ENCODE measurements at regions not wholly inside any gene's neighbourhood (a gene's known extent, or its start where the extent isn't known, plus 50 kb on each side); places are given as distances from the start of the nearest gene placed in this dataset.

DNA sequence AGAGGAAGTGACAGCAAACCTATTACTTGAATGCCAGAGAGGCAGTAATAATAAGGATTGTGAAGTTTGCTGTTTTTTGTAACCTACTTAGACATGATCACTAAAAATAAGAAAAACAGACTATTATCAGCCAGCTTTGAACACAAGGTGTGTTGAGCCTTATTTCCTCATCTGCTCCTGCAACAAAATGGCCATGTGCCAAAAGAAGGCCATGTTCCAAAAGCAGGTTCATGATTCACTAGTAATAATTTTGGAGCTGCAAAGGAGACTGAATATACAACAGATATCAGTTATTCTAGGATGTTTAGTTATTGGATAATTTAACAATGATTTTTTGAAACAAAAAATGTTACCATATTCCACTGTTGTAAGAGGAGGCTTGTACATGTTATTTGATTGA lies 578.7 kb downstream of the SQOR start:
- H3K27ac ChIP-seq (ENCODE audit: low read depth, low read length), result no peak overlapping the region
- ChIA-PET POLR2A (no interaction called here), CTCF (no interaction called here)
- H3K27me3 Mint-ChIP-seq, result peaks cover 0 to 3% of the 10 kb centered on the region in 2 donors
- no peak overlapping the region for H3K4me3 ChIP-seq (ENCODE audit: low read length)
- H3K9me3 ChIP-seq (ENCODE audit: low read length), result no peaks in the 10 kb centered on the region
- H3K4me3 Mint-ChIP-seq, result no peak overlapping the region
- no peaks in the 10 kb centered on the region for H3K4me1 ChIP-seq (ENCODE audit: insufficient read depth, low read length)
- H3K27ac Mint-ChIP-seq, result no peak overlapping the region
- no peaks in the 10 kb centered on the region for H3K27me3 ChIP-seq (ENCODE audit: insufficient read depth, low read length, poor library complexity, severe bottlenecking)
- no peak for DNase-seq
- peaks cover 4 to 8% (median 6%) of the 10 kb centered on the region in 5 donors for H3K9me3 Mint-ChIP-seq
- H3K36me3 ChIP-seq (ENCODE audit: insufficient read depth, low read length), result no peaks in the 10 kb centered on the region
- peaks cover 0 to 1% (median 0%) of the 10 kb centered on the region in 3 donors for H3K36me3 Mint-ChIP-seq
- H3K4me1 Mint-ChIP-seq, result no peaks in the 10 kb centered on the region

GRCh38 chr15:46222826-46223225 lies 588.0 kb downstream of the SQOR start:
- no peaks in the 10 kb centered on the region for H3K27me3 ChIP-seq (ENCODE audit: insufficient read depth, low read length, poor library complexity, severe bottlenecking)
- Mint-ChIP-seq H3K27me3 (no peaks in the 10 kb centered on the region), H3K9me3 (peaks cover 0 to 8% (median 4%) of the 10 kb centered on the region in 5 donors), H3K36me3 (no peaks in the 10 kb centered on the region), H3K4me3 (no peak overlapping the region), H3K4me1 (no peaks in the 10 kb centered on the region), H3K27ac (no peak overlapping the region)
- H3K36me3 ChIP-seq (ENCODE audit: insufficient read depth, low read length), result no peaks in the 10 kb centered on the region
- no peak overlapping the region for H3K27ac ChIP-seq (ENCODE audit: low read depth, low read length)
- ChIA-PET POLR2A (no interaction called here), CTCF (no interaction called here)
- no peaks in the 10 kb centered on the region for H3K9me3 ChIP-seq (ENCODE audit: low read length)
- H3K4me3 ChIP-seq (ENCODE audit: low read length), result no peak overlapping the region
- DNase-seq, result no peak
- no peaks in the 10 kb centered on the region for H3K4me1 ChIP-seq (ENCODE audit: insufficient read depth, low read length)

GRCh38 chr15:46229263-46229662 lies 594.4 kb downstream of the SQOR start:
- H3K27me3 Mint-ChIP-seq, result no peaks in the 10 kb centered on the region
- no peaks in the 10 kb centered on the region for H3K4me1 ChIP-seq (ENCODE audit: insufficient read depth, low read length)
- no peak overlapping the region for H3K27ac Mint-ChIP-seq
- peaks cover 0 to 4% (median 4%) of the 10 kb centered on the region in 5 donors for H3K9me3 Mint-ChIP-seq
- DNase-seq, result no peak
- H3K36me3 ChIP-seq (ENCODE audit: insufficient read depth, low read length), result no peaks in the 10 kb centered on the region
- H3K4me3 ChIP-seq (ENCODE audit: low read length), result no peak overlapping the region
- POLR2A ChIA-PET, result no interaction called here
- no peaks in the 10 kb centered on the region for H3K4me1 Mint-ChIP-seq
- no peaks in the 10 kb centered on the region for H3K9me3 ChIP-seq (ENCODE audit: low read length)
- CTCF ChIA-PET, result no interaction called here
- H3K36me3 Mint-ChIP-seq, result no peaks in the 10 kb centered on the region
- no peak overlapping the region for H3K27ac ChIP-seq (ENCODE audit: low read depth, low read length)
- no peak overlapping the region for H3K4me3 Mint-ChIP-seq
- no peaks in the 10 kb centered on the region for H3K27me3 ChIP-seq (ENCODE audit: insufficient read depth, low read length, poor library complexity, severe bottlenecking)

GRCh38 chr15:46231786-46232185 lies 597.0 kb downstream of the SQOR start:
- Mint-ChIP-seq H3K36me3 (no peaks in the 10 kb centered on the region), H3K27ac (no peak overlapping the region)
- H3K27ac ChIP-seq (ENCODE audit: low read depth, low read length), result no peak overlapping the region

DNA sequence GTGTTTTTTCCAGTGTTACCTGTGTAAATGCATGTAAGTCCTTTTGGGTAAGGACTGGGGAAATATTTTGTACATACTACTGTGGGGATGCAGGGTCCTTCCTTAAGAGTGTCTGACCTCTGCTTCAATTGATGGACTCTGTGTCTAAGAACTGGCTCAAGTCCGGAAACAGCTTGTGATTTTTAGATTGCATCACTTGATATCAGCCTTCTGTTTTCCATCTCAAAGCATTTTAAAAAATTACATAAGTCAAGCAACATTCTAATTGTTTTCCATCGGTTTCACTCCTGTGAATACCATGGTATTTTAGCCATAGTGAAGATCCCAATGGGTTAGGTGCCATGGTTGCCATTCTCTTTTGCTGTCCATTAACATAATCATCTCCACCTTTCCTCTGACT lies 597.6 kb downstream of the SQOR start:
- Histone ChIP-seq H3K4me3 (ENCODE audit: low read length) (no peak overlapping the region), H3K36me3 (ENCODE audit: insufficient read depth, low read length) (no peaks in the 10 kb centered on the region)
- no peak overlapping the region for H3K27ac Mint-ChIP-seq

More at GRCh38 chr15:46231786-46232185, 597.0 kb downstream of the SQOR start:
- no peaks in the 10 kb centered on the region for H3K9me3 ChIP-seq (ENCODE audit: low read length)
- ChIA-PET CTCF (no interaction called here), POLR2A (no interaction called here)
- H3K4me3 Mint-ChIP-seq, result no peak overlapping the region
- no peaks in the 10 kb centered on the region for H3K4me1 ChIP-seq (ENCODE audit: insufficient read depth, low read length)
- H3K9me3 Mint-ChIP-seq, result peaks cover 0 to 14% (median 4%) of the 10 kb centered on the region in 5 donors
- H3K36me3 ChIP-seq (ENCODE audit: insufficient read depth, low read length), result no peaks in the 10 kb centered on the region
- no peaks in the 10 kb centered on the region for H3K27me3 ChIP-seq (ENCODE audit: insufficient read depth, low read length, poor library complexity, severe bottlenecking)
- no peak for DNase-seq
- no peak overlapping the region for H3K4me3 ChIP-seq (ENCODE audit: low read length)
- no peaks in the 10 kb centered on the region for H3K4me1 Mint-ChIP-seq
- no peaks in the 10 kb centered on the region for H3K27me3 Mint-ChIP-seq

DNA sequence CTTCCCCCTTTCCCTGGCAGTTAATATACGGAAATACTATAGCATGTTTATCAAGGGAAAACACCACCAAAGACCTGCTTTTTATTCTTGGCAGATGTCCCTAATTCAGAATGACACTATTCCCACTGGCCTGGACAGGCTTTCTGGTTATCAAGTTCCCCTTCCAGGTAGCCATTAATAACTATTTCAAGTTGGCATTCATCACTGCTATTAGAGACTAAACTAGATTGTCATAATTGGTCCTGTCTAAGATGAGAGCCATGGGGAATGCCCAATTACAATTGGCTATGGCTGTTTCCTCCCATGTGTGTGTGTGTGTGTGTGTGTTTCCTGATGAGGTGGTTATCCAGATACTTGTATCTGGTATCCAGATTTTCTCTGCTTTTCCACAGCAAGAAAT lies 608.1 kb downstream of the SQOR start:
- Histone ChIP-seq H3K4me1 (ENCODE audit: insufficient read depth, low read length) (no peaks in the 10 kb centered on the region), H3K27me3 (ENCODE audit: insufficient read depth, low read length, poor library complexity, severe bottlenecking) (no peaks in the 10 kb centered on the region), H3K27ac (ENCODE audit: low read depth, low read length) (no peak overlapping the region), H3K4me3 (ENCODE audit: low read length) (no peak overlapping the region), H3K9me3 (ENCODE audit: low read length) (no peaks in the 10 kb centered on the region), H3K36me3 (ENCODE audit: insufficient read depth, low read length) (no peaks in the 10 kb centered on the region)
- Mint-ChIP-seq H3K9me3 (peaks cover 0 to 11% (median 2%) of the 10 kb centered on the region in 5 donors), H3K4me3 (no peak overlapping the region), H3K4me1 (no peaks in the 10 kb centered on the region), H3K27ac (no peak overlapping the region), H3K27me3 (peaks cover 0 to 2% of the 10 kb centered on the region in 2 donors), H3K36me3 (no peaks in the 10 kb centered on the region)
- DNase-seq, result no peak
- CTCF ChIA-PET, result no interaction called here
- POLR2A ChIA-PET, result no interaction called here

More for the DNA sequence above, 597.6 kb downstream of the SQOR start:
- POLR2A ChIA-PET, result no interaction called here
- H3K36me3 Mint-ChIP-seq, result no peaks in the 10 kb centered on the region
- no peak for DNase-seq
- H3K27me3 Mint-ChIP-seq, result no peaks in the 10 kb centered on the region
- H3K9me3 Mint-ChIP-seq, result peaks cover 0 to 19% (median 4%) of the 10 kb centered on the region in 5 donors
- Histone ChIP-seq H3K27me3 (ENCODE audit: insufficient read depth, low read length, poor library complexity, severe bottlenecking) (no peaks in the 10 kb centered on the region), H3K4me1 (ENCODE audit: insufficient read depth, low read length) (no peaks in the 10 kb centered on the region), H3K9me3 (ENCODE audit: low read length) (no peaks in the 10 kb centered on the region), H3K27ac (ENCODE audit: low read depth, low read length) (no peak overlapping the region)
- CTCF ChIA-PET, result no interaction called here
- H3K4me1 Mint-ChIP-seq, result no peaks in the 10 kb centered on the region
- no peak overlapping the region for H3K4me3 Mint-ChIP-seq

- Histone ChIP-seq H3K27ac (ENCODE audit: low read depth, low read length) (no peak overlapping the region), H3K9me3 (ENCODE audit: low read length) (no peaks in the 10 kb centered on the region), H3K36me3 (ENCODE audit: insufficient read depth, low read length) (no peaks in the 10 kb centered on the region), H3K4me3 (ENCODE audit: low read length) (no peak overlapping the region), H3K4me1 (ENCODE audit: insufficient read depth, low read length) (no peaks in the 10 kb centered on the region), H3K27me3 (ENCODE audit: insufficient read depth, low read length, poor library complexity, severe bottlenecking) (no peaks in the 10 kb centered on the region)
- Mint-ChIP-seq H3K36me3 (no peaks in the 10 kb centered on the region), H3K4me3 (no peak overlapping the region), H3K9me3 (peaks cover 0 to 10% (median 0%) of the 10 kb centered on the region in 5 donors), H3K27ac (no peak overlapping the region), H3K27me3 (peaks cover 0 to 1% of the 10 kb centered on the region in 2 donors), H3K4me1 (no peaks in the 10 kb centered on the region)
- CTCF ChIA-PET, result no interaction called here
- POLR2A ChIA-PET, result no interaction called here
- DNase-seq, result no peak
Observed at GRCh38 chr15:46251903-46252302, 617.1 kb downstream of the SQOR start.

DNA sequence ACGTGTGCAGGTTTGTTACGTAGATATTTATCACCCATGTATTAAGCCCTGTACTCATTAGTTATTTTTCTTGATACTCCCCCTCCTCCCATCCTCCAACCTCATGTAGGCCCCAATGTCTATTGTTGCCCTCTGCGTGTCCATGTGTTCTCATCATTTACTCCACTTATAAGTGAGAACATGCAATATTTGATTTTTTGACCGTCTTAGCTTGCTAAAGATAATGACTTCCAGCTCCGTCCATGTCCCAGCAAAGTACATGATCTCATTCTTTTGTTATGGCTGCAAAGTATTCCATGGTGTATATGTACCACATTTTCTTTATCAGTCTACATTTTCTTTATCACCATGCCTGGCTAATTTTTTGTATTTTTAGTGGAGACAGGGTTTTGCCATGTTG lies 623.2 kb downstream of the SQOR start:
- no peaks in the 10 kb centered on the region for H3K36me3 Mint-ChIP-seq
- H3K9me3 Mint-ChIP-seq, result peaks cover 4 to 15% (median 11%) of the 10 kb centered on the region in 5 donors

DNA sequence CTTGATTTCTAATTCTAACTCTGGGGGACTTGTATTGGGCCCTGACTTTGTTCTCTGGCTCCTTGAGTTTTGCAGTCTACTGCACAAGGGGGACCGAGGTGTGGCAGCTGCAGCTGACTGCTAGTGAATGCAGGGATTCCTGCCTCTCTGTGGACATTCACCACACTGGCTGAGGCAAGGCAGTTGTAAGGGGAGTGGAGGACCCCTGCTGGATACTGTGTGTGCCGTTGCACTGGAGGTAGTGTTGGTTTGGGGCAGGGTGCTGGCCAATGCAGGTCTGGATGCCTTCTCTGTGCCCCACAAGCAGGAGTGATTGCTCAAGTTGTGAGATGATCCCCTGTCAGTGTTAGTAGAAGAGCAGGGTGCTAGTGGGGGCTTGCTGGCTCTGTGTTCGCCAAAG lies 626.1 kb downstream of the SQOR start:
- Histone ChIP-seq H3K27me3 (ENCODE audit: insufficient read depth, low read length, poor library complexity, severe bottlenecking) (no peaks in the 10 kb centered on the region), H3K27ac (ENCODE audit: low read depth, low read length) (no peak overlapping the region), H3K36me3 (ENCODE audit: insufficient read depth, low read length) (no peaks in the 10 kb centered on the region), H3K4me1 (ENCODE audit: insufficient read depth, low read length) (no peaks in the 10 kb centered on the region), H3K4me3 (ENCODE audit: low read length) (no peak overlapping the region), H3K9me3 (ENCODE audit: low read length) (no peaks in the 10 kb centered on the region)
- Mint-ChIP-seq H3K36me3 (no peaks in the 10 kb centered on the region), H3K27me3 (no peaks in the 10 kb centered on the region), H3K27ac (no peak overlapping the region), H3K4me1 (no peaks in the 10 kb centered on the region), H3K9me3 (peaks cover 4 to 21% (median 12%) of the 10 kb centered on the region in 5 donors), H3K4me3 (no peak overlapping the region)
- DNase-seq, result no peak
- CTCF ChIA-PET, result interaction anchor here (0.9 kb wide), 1 partner anchor 51 kb away, joined by 4 read pairs; no protein-coding TSS in a partner anchor
- POLR2A ChIA-PET, result no interaction called here

More for the DNA sequence above, 623.2 kb downstream of the SQOR start:
- Mint-ChIP-seq H3K27ac (no peak overlapping the region), H3K4me3 (no peak overlapping the region), H3K4me1 (no peaks in the 10 kb centered on the region), H3K27me3 (no peaks in the 10 kb centered on the region)
- Histone ChIP-seq H3K9me3 (ENCODE audit: low read length) (no peaks in the 10 kb centered on the region), H3K4me3 (ENCODE audit: low read length) (no peak overlapping the region), H3K36me3 (ENCODE audit: insufficient read depth, low read length) (no peaks in the 10 kb centered on the region), H3K4me1 (ENCODE audit: insufficient read depth, low read length) (no peaks in the 10 kb centered on the region), H3K27ac (ENCODE audit: low read depth, low read length) (no peak overlapping the region), H3K27me3 (ENCODE audit: insufficient read depth, low read length, poor library complexity, severe bottlenecking) (no peaks in the 10 kb centered on the region)
- no peak for DNase-seq
- CTCF ChIA-PET, result no interaction called here
- POLR2A ChIA-PET, result no interaction called here

Data from CD8-positive, alpha-beta memory T cell (primary cell).